Stomach (tissue), 8 donors: ENCODE measurements at regions not wholly inside any gene's neighbourhood (a gene's known extent, or its start where the extent isn't known, plus 50 kb on each side); places are given as distances from the start of the nearest gene placed in this dataset.

Experiments used
- DNase-seq, 2 donors: peaks; one replicate each; pipeline versions ENCODE4 v3.0.0 to v3.0.0-alpha.2; 2013 to 2019
- H3K27ac ChIP-seq, 5 donors: fragments of 200-600 bp in 4 of 5; sonication (generic) in 4 of 5; one replicate each; pipeline ENCODE4 v1.5.1; 2013 to 2019; ENCODE audit warnings: mild to moderate bottlenecking in 1 of 5, moderate library complexity in 1 of 5
- H3K27me3 ChIP-seq, 3 donors: fragments of 200-600 bp; sonication (generic); one replicate each; pipeline ENCODE4 v1.5.1; 2017 to 2019; ENCODE audit warnings: mixed run types in 1 of 3
- H3K36me3 ChIP-seq, 4 donors: fragments of 200-600 bp; sonication (generic); 1 replicate in 3 of 4; 2 replicates in 1 of 4; pipeline ENCODE4 v1.5.1; 2016 to 2019
- H3K4me1 ChIP-seq, 4 donors: fragments of 200-600 bp; sonication (generic); one replicate each; pipeline ENCODE4 v1.5.1; 2016 to 2019
- H3K4me3 ChIP-seq, 4 donors: fragments of 200-600 bp; sonication (generic) in 3 of 4; one replicate each; pipeline ENCODE4 v1.5.1; 2016 to 2019; ENCODE audit warnings: mild to moderate bottlenecking in 1 of 4
- H3K9me3 ChIP-seq, 4 donors: fragments of 200-600 bp; sonication (generic); one replicate each; pipeline ENCODE4 v1.5.1; 2016 to 2019
- EP300 ChIP-seq: sonication (generic); formaldehyde crosslinking; IDR thresholded peaks from one replicate; pipeline ENCODE4 v1.6.1; 2017; ENCODE audit warnings: antibody characterized with exemption
- POLR2A ChIP-seq, 4 donors: fragments of 450-650 bp; IDR thresholded peaks; one replicate each; pipeline ENCODE4 v1.6.1; 2016; ENCODE audit warnings: antibody characterized with exemption in 4 of 4, control low read depth in 2 of 4, mild to moderate bottlenecking in 1 of 4, moderate library complexity in 1 of 4
- POLR2AphosphoS5 ChIP-seq, 3 donors: sonication (generic); formaldehyde crosslinking; IDR thresholded peaks; one replicate each; pipeline ENCODE4 v1.6.1; 2016; ENCODE audit warnings: antibody characterized with exemption in 3 of 3
- WGBS, 5 donors: extraction: QIAGEN DNeasy Blood & Tissue Kit in 3 of 5; methylation state at CpG; one replicate each; pipeline versions ENCODE4 v1.1.5 to v1.1.7; 2013 to 2018; 5-methylcytosine and 5-hydroxymethylcytosine counted together
- intact Hi-C: fragments of 100-400 bp; cut with DNase I; formaldehyde crosslinking; loops from one replicate; pipeline ENCODE4 v1.15.1; 2023; ENCODE audit warnings: low total_unique reads
- TF ChIP-seq, protein P1 (sequence below), 7 experiments: fragments of 450-650 bp in 4 of 7; fragments of 200-600 bp in 3 of 7; sonication (generic) in 3 of 7; IDR thresholded peaks; one replicate each; pipeline ENCODE4 v1.5.1; 2016 to 2019; ENCODE audit warnings: antibody characterized with exemption in 7 of 7, control low read depth in 2 of 7, mild to moderate bottlenecking in 1 of 7
- donor health status: healthy with polysubstance abuse.
- donor health status: Bipolar disorder and iron deficiency.
- donor health status: healthy.

DNA sequence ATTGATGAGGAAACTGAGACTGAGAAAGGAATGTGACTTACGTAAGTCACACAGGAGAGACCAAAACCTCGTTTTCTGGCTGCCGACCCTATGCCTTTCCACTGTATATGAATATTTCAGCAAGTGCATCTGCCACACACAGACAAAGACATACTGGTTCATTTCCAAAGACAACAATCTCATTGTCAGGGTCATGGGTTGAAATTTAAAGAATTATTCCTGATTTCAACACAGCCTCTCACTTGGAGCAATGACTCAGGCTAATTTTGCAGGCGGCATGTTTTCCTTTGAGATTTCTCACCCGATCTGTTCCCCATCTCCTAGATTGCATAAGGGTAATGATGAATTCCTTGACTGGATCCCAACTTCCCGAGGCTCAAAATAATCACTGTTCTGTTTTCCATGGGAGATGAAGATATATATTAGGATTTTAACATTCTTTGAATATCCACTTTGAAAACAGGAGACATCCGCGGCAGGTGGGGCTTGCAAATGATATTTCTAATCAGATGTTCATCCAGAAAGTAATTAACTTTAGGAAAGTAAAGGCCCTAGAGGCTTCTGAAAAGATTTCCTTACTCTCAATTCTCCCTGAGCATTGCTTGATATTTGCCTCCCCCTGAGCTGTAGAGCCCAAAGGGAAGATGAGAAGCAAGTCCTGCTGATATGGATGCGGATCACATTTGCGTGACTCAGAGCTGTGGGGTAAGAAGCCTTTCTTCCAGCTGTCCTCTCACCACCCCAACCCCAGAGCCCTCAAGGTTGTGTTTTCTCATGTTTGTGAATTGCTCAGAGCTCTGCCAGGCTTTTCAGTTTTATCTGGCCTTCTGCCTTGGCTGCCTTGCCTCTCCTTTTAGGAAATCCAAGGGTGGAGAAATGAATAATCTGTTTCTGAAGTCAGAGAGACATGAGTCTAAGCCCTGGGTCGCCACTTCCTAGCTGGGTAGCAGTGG is 361.1 kb upstream of the BOD1L1 start:
- Histone ChIP-seq H3K4me1 (peaks cover 0 to 15% (median 7%) of the 10 kb centered on the region in 4 donors), H3K27ac (no peak overlapping the region), H3K9me3 (no peaks in the 10 kb centered on the region), H3K27me3 (no peaks in the 10 kb centered on the region), H3K4me3 (no peak overlapping the region), H3K36me3 (no peaks in the 10 kb centered on the region)
- intact Hi-C loops: no loop called here
- no peak for DNase-seq
- TF ChIP-seq, protein P1, sequence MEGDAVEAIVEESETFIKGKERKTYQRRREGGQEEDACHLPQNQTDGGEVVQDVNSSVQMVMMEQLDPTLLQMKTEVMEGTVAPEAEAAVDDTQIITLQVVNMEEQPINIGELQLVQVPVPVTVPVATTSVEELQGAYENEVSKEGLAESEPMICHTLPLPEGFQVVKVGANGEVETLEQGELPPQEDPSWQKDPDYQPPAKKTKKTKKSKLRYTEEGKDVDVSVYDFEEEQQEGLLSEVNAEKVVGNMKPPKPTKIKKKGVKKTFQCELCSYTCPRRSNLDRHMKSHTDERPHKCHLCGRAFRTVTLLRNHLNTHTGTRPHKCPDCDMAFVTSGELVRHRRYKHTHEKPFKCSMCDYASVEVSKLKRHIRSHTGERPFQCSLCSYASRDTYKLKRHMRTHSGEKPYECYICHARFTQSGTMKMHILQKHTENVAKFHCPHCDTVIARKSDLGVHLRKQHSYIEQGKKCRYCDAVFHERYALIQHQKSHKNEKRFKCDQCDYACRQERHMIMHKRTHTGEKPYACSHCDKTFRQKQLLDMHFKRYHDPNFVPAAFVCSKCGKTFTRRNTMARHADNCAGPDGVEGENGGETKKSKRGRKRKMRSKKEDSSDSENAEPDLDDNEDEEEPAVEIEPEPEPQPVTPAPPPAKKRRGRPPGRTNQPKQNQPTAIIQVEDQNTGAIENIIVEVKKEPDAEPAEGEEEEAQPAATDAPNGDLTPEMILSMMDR (IDR thresholded peaks at IDR 0.05): no peak
- no peak for TF ChIP-seq POLR2AphosphoS5 (IDR thresholded peaks at IDR 0.05)
- no peak for TF ChIP-seq EP300
- TF ChIP-seq POLR2A (IDR thresholded peaks at IDR 0.05): no peak
- 79 to 91% (median 86%) methylated on average over 11 of the region's 11 CpGs for WGBS, 5 donors

DNA sequence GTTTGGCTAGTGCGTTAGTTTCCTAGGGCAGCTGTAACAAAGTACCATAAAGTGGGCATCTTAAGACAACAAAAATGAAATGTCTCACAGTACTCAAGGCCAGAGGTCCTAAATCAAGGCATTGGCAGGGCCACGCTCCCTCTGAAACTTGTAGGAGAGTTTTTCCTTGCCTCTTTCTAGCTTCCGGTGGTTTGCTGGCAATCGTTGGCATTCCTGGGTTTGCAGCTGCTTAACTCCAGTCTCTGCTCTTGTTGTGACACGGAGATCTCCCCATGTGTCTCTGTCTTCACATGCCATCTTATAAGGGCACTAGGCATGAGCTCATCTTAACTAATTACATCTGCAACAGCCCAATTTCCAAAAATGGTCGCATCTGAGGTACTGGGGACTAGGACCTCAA is 362.0 kb upstream of the BOD1L1 start:
- intact Hi-C loops: no loop called here
- H3K27me3 ChIP-seq: no peaks in the 10 kb centered on the region
- no peak for DNase-seq
- no peaks in the 10 kb centered on the region for H3K9me3 ChIP-seq
- H3K36me3 ChIP-seq: no peaks in the 10 kb centered on the region
- H3K4me1 ChIP-seq: peaks cover 0 to 15% (median 7%) of the 10 kb centered on the region in 4 donors
- H3K27ac ChIP-seq: no peak overlapping the region
- H3K4me3 ChIP-seq: no peak overlapping the region
- WGBS, 5 donors: 77 to 91% (median 87%) methylated on average over 6 of the region's 6 CpGs
- TF ChIP-seq EP300 (no peak), POLR2AphosphoS5 (IDR thresholded peaks at IDR 0.05) (no peak), POLR2A (IDR thresholded peaks at IDR 0.05) (no peak)
- TF ChIP-seq, protein P1 (IDR thresholded peaks at IDR 0.05): no peak

DNA sequence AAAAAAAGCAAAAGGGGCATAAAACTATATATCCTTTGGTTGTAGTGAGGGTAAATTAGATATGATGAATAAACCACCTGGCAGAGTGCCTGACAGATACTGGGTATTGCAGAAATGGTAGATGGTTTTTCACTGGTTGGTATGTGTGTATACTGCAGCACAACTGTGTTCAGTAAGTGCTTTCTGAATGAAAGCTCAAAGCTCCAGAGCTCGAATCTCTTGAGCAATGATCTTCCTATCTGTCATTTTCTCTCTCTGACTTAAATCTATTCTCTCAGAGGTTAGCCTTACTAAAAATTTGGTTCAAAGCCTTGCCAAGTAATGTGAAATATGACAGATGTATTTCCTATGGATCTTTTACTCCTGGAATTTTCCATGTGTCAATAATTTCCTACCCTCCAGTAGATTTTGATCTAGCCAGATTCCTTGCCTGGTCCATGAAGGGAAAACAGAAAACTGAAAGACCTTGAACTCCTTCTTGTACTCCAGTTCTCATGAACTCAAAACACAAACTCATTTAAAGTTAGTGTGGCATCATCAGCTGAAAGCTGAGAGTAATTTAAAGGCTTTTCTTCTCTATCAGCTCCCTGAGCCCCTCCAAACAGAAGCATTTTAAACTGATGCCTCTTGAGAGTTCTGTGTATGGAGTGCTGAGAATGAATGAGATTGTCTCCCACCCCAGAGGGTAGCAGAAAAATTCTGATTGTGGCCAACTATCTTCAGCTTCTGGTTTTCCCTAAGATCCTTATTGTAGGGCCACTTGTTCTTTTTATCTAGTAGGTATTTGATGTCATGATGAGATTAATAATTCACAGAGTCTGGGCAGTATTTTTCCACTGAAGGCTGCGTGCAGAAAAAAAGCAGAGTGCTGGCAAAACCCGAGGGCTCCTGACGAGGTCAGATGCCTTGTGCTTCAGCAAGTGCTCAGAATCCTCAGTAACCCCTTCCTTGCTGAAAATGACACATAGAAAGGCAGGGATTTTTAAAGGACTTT is 363.4 kb upstream of the BOD1L1 start:
- peaks cover 0 to 15% (median 7%) of the 10 kb centered on the region in 4 donors for H3K4me1 ChIP-seq
- no peaks in the 10 kb centered on the region for H3K36me3 ChIP-seq
- no peak for TF ChIP-seq POLR2AphosphoS5 (IDR thresholded peaks at IDR 0.05)
- TF ChIP-seq POLR2A (IDR thresholded peaks at IDR 0.05): no peak
- TF ChIP-seq, protein P1 (IDR thresholded peaks at IDR 0.05): no peak
- no peak for TF ChIP-seq EP300
- DNase-seq: peak; percentile 26 to 52
- intact Hi-C loops: no loop called here
- no peaks in the 10 kb centered on the region for H3K9me3 ChIP-seq
- no peak overlapping the region for H3K27ac ChIP-seq
- 18 to 25% (median 22%) methylated on average over 4 of the region's 4 CpGs for WGBS, 5 donors
- no peak overlapping the region for H3K4me3 ChIP-seq
- no peaks in the 10 kb centered on the region for H3K27me3 ChIP-seq

DNA sequence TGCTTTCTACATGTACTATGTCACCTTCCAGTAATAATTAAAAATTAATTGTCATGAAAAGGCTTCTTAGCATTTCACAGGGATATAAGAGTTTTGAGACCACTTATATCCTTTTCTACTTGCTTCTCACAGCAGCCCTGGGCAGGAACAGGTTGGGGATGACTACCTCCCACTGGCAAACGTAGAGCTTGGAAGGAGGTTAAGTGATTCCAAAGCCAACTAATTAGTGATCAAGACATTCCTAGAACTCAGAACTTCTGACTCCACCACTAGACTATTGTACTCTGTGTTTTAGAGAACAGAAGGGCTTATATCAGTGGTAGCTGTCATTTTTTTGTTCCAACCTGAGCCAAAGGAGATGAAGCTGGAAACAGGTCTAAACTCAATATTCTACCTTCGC is 364.5 kb upstream of the BOD1L1 start:
- DNase-seq: no peak
- Histone ChIP-seq H3K27ac (no peak overlapping the region), H3K4me3 (no peak overlapping the region), H3K9me3 (no peaks in the 10 kb centered on the region), H3K36me3 (no peaks in the 10 kb centered on the region), H3K4me1 (peaks cover 0 to 15% (median 7%) of the 10 kb centered on the region in 4 donors), H3K27me3 (no peaks in the 10 kb centered on the region)
- no peak for TF ChIP-seq POLR2AphosphoS5 (IDR thresholded peaks at IDR 0.05)
- intact Hi-C loops: no loop called here
- WGBS, 5 donors: 79 to 93% (median 87%) methylated on average over 2 of the region's 2 CpGs
